Calu3 (cell line): ENCODE measurements at regions not wholly inside any gene's neighbourhood (a gene's known extent, or its start where the extent isn't known, plus 50 kb on each side); places are given as distances from the start of the nearest gene placed in this dataset.

Source experiments
- BruUV-seq: library from RNA; stranded (reverse); fragments of 400-500 nt; replicated peaks from 2 replicates; lab custom pipeline; 2021; lab: Mats Ljungman, UMichigan
- CTCF ChIA-PET: fragments of 300-600 bp; sonication (Branson Sonifier 250); formaldehyde crosslinking; loops from one replicate; lab custom pipeline; 2022; ENCODE audit warnings: antibody characterized with exemption; lab: Charles Lee
- DNase-seq: peaks from one replicate; pipeline ENCODE4 v3.0.0; 2022
- H3K27ac Mint-ChIP-seq: one replicate; pipeline ENCODE4 v1.8.0; 2022; ENCODE audit warnings: mixed read lengths; ENCODE audit not compliant: unreplicated experiment
- H3K27me3 Mint-ChIP-seq: one replicate; pipeline ENCODE4 v1.8.0; 2022; ENCODE audit warnings: mixed read lengths; ENCODE audit not compliant: unreplicated experiment
- H3K36me3 Mint-ChIP-seq: one replicate; pipeline ENCODE4 v1.8.0; 2022; ENCODE audit warnings: mild to moderate bottlenecking, moderate library complexity, mixed read lengths; ENCODE audit not compliant: insufficient read depth, unreplicated experiment
- H3K4me1 Mint-ChIP-seq: one replicate; pipeline ENCODE4 v1.8.0; 2022; ENCODE audit warnings: mild to moderate bottlenecking, low read depth, mixed read lengths; ENCODE audit not compliant: unreplicated experiment
- H3K4me3 Mint-ChIP-seq: one replicate; pipeline ENCODE4 v1.8.0; 2022; ENCODE audit warnings: mild to moderate bottlenecking, low read depth, moderate library complexity, mixed read lengths; ENCODE audit not compliant: unreplicated experiment
- H3K9me3 Mint-ChIP-seq: one replicate; pipeline ENCODE4 v1.8.0; 2022; ENCODE audit warnings: low read depth, mixed read lengths; ENCODE audit not compliant: unreplicated experiment
- intact Hi-C: fragments of 100-400 bp; cut with micrococcal nuclease; formaldehyde crosslinking; loops from one replicate; pipeline ENCODE4 v1.10.0; 2022; ENCODE audit not compliant: unreplicated experiment
- TF ChIP-seq, protein P1 (sequence below): fragments of 200-600 bp; IDR thresholded peaks from one replicate; pipeline ENCODE4 v1.8.0; 2022; ENCODE audit warnings: antibody characterized with exemption; ENCODE audit not compliant: unreplicated experiment

- TF ChIP-seq, protein P1, sequence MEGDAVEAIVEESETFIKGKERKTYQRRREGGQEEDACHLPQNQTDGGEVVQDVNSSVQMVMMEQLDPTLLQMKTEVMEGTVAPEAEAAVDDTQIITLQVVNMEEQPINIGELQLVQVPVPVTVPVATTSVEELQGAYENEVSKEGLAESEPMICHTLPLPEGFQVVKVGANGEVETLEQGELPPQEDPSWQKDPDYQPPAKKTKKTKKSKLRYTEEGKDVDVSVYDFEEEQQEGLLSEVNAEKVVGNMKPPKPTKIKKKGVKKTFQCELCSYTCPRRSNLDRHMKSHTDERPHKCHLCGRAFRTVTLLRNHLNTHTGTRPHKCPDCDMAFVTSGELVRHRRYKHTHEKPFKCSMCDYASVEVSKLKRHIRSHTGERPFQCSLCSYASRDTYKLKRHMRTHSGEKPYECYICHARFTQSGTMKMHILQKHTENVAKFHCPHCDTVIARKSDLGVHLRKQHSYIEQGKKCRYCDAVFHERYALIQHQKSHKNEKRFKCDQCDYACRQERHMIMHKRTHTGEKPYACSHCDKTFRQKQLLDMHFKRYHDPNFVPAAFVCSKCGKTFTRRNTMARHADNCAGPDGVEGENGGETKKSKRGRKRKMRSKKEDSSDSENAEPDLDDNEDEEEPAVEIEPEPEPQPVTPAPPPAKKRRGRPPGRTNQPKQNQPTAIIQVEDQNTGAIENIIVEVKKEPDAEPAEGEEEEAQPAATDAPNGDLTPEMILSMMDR, result no peak
- Mint-ChIP-seq H3K9me3 (no peaks in the 10 kb centered on the region), H3K4me1 (peaks cover 85% of the 10 kb centered on the region), H3K27ac (peak overlapping the region; percentile 92), H3K36me3 (peaks cover 38% of the 10 kb centered on the region), H3K27me3 (no peaks in the 10 kb centered on the region), H3K4me3 (peak overlapping the region; percentile 10)
- intact Hi-C loops, result loop anchor here (5.0 to 10.0 kb wide), 2 partner anchors 122 to 136 kb away; no protein-coding TSS in a partner anchor
- BruUV-seq, result no TSS peak
- DNase-seq, result peak; percentile 83
- CTCF ChIA-PET, result interaction anchor here (0.6 to 1.9 kb wide), 5 partner anchors 12 to 260 kb away, joined by 3 to 7 read pairs (median 4); partner anchors contain the start of gene LIG3
These were observed 141.4 kb downstream of the TMEM132E start for GRCh38 chr17:34720760-34721159.

DNA sequence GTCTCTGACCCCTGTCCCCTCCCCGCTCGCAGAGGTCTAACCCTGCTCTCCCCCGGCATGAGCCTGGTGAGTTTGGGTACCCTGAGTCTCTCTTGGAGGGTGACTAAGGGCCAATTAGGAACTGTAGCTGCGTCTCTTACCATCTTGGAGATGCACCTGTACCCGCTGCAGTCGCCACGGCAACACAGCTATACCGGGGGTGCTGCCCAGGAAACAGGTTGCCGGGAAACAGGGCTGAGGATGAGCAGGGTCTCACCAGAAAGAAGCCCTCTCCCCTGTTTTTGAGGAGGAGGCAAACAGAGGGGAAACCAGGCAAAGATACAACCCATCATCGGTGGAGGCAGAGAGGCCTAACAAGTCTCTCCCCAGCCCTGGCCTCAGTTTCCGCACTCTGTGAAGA is 140.2 kb downstream of the TMEM132E start:
- TF ChIP-seq, protein P1, result no peak
- CTCF ChIA-PET, result no interaction called here
- intact Hi-C loops, result no loop called here
- no peaks in the 10 kb centered on the region for H3K9me3 Mint-ChIP-seq
- peaks cover 78% of the 10 kb centered on the region for H3K4me1 Mint-ChIP-seq
- no peak for DNase-seq
- H3K4me3 Mint-ChIP-seq, result no peak overlapping the region
- H3K27ac Mint-ChIP-seq, result peak overlapping the region; percentile 92
- no TSS peak for BruUV-seq
- H3K27me3 Mint-ChIP-seq, result no peaks in the 10 kb centered on the region
- H3K36me3 Mint-ChIP-seq, result peaks cover 28% of the 10 kb centered on the region

- CTCF ChIA-PET, result interaction anchor here (0.6 to 1.8 kb wide), 2 partner anchors 11 to 13 kb away, joined by 4 read pairs; no protein-coding TSS in a partner anchor
- peaks cover 77% of the 10 kb centered on the region for H3K4me1 Mint-ChIP-seq
- intact Hi-C loops, result no loop called here
- TF ChIP-seq, protein P1, result no peak
- no peaks in the 10 kb centered on the region for H3K27me3 Mint-ChIP-seq
- H3K9me3 Mint-ChIP-seq, result no peaks in the 10 kb centered on the region
- peaks cover 23% of the 10 kb centered on the region for H3K36me3 Mint-ChIP-seq
- H3K27ac Mint-ChIP-seq, result peak overlapping the region; percentile 56
- H3K4me3 Mint-ChIP-seq, result no peak overlapping the region
- no TSS peak for BruUV-seq
- DNase-seq, result no peak
These were observed 137.7 kb downstream of the TMEM132E start for GRCh38 chr17:34717092-34717491.

DNA sequence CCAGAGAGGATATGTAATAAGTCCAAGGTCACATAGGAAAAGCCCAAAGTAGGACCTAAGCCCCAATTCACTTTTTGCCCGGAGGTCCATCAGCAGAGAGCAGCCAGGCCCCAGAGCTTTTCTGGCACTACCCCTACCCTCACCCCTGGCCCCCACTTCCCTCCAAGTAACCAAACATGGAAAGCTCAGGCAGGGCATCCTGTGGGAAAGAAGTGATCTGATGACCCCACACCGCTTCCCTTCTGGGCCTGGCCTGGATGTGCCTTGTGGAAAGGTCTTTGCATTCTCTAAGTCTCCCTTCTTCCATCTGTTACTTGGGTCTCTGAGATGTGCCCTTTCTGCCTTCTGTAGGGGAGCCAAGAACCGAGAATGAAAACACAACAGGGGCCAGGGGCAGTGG is 136.9 kb downstream of the TMEM132E start:
- BruUV-seq, result no TSS peak
- intact Hi-C loops, result no loop called here
- Mint-ChIP-seq H3K27ac (peak overlapping the region; percentile 56), H3K4me3 (no peak overlapping the region), H3K9me3 (no peaks in the 10 kb centered on the region), H3K36me3 (peaks cover 15% of the 10 kb centered on the region), H3K27me3 (no peaks in the 10 kb centered on the region), H3K4me1 (peaks cover 69% of the 10 kb centered on the region)
- TF ChIP-seq, protein P1, result no peak
- CTCF ChIA-PET, result no interaction called here
- DNase-seq, result no peak
